HG03175 (cell line): ENCODE measurements at regions not wholly inside any gene's neighbourhood (a gene's known extent, or its start where the extent isn't known, plus 50 kb on each side); places are given as distances from the start of the nearest gene placed in this dataset.
"Not testable (repeated sequence)": the region's sequence is repeated elsewhere in the genome, so short reads cannot be mapped to it uniquely, and the experiment has no call there.

Experiments
- ATAC-seq: cut with Tn5 transposase; IDR thresholded peaks from one replicate; pipeline ENCODE4 v1.9.1; 2021; ENCODE audit warnings: mild to moderate bottlenecking, moderate library complexity; ENCODE audit not compliant: unreplicated experiment

DNA sequence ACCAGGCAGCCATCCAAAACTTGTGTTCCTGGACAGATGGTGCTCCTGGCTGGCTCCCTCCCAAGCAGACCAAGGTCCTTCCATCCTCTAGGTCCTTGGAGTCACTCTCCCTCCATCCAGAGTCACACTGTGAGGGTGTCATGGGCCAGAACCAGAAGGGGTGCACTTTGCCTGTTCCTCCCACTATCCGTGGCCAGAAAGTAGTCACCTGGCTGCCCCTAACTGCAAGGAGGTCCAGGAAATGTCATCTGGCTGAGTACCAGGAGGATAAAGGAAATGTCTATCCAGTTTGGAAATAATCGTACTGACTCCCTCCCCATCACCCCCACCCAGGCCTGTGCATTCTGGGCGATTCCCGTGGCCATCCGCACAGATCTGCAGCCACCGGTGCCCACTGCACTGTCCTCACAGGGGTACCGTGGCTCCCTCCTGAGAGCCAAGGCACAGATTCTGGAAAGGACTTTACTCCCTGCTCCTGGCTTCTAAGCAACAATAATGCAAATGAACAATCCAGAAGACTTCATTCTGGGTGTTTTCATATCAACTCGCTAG lies 253.2 kb downstream of the NPHP4 start:
- no peak for ATAC-seq

DNA sequence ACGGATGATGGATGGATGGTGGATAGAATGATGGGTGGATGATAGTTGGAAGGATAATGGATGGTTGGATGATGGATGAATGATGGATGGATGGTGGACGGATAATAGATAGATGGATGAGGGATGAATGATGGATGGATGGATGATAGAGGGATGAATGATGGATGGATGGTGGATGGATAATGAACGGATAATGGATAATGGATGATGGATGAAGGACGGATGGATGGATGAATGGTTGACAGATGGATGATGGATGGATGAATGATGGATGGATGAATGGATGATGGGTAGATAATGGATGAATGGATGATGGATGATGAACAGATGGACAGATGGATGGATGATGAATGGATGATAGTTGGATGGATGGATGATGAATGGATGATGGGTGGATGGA lies 255.1 kb downstream of the NPHP4 start:
- ATAC-seq: no peak

DNA sequence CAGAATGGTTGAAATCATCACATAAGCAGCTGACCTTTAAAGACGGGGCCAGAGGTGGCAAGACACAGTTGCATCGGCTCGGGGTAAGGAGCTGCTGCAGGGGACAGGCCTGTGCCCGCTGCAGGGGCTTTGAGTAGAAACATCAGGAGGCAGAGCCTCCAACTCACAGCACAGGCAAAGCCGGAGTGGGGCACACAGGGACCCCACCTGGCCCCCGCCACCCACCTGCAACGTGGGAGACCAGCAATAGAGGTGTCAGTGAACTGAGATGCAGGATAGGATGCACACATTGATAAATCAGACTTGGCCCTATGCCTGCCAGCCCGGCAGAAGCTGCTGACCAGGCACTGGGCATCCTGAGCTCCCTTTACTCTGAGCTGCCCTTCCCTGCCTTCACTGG lies 257.2 kb downstream of the NPHP4 start:
- no peak for ATAC-seq

DNA sequence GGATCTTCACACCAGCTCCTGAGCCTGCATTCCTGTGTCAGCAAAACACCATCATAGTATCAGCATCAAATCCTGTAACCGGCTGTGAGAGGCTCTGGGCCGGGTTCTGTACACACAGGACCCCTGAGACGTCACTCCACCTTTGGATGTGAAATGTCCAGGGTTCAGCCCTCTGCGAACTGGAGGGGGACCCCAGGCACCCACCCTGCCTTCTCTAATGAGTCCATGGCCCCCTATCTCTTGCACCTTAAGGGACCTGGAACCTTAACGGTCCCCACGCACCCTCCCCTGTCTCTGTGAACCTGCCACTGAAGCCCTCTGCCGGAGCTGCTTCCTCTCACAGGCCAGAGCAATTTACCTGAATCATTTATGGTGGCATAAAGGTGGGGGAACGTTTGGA lies 257.8 kb downstream of the NPHP4 start:
- ATAC-seq: no peak

DNA sequence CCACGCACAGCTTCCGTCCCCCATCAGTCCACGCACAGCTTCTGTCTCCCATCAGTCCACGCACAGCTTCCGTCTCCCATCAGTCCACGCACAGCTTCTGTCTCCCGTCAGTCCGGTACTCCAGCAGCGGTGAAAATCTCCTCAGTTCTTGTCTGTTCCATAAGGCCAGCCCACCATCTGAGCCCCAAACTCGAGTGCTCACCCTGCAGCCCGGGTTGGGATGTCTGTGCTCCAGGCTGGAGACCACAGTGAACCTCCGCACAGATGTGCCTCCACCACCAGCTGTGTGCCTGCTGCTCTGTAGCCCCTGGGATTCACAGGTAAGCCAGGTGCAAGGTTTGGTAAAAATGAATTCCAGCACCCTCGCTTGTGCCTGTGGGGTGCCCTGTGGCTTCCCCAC lies 258.6 kb downstream of the NPHP4 start:
- no peak for ATAC-seq

DNA sequence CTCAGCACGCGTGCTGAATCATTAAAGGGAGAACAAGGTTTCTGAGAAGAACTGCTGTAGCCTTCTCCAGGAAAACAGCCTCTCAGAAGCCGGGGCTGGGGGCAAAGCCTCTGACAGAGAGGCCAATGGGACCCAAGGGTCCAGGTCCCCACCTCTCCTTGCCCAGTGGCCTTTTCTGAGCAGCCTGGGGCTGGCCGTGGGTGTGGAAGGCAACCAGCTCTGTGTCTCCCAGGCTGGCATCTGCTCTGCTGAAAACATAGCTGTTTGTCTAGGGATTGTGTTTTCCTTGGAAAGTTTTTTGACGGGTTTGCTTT lies 261.2 kb downstream of the NPHP4 start:
- ATAC-seq: no peak

DNA sequence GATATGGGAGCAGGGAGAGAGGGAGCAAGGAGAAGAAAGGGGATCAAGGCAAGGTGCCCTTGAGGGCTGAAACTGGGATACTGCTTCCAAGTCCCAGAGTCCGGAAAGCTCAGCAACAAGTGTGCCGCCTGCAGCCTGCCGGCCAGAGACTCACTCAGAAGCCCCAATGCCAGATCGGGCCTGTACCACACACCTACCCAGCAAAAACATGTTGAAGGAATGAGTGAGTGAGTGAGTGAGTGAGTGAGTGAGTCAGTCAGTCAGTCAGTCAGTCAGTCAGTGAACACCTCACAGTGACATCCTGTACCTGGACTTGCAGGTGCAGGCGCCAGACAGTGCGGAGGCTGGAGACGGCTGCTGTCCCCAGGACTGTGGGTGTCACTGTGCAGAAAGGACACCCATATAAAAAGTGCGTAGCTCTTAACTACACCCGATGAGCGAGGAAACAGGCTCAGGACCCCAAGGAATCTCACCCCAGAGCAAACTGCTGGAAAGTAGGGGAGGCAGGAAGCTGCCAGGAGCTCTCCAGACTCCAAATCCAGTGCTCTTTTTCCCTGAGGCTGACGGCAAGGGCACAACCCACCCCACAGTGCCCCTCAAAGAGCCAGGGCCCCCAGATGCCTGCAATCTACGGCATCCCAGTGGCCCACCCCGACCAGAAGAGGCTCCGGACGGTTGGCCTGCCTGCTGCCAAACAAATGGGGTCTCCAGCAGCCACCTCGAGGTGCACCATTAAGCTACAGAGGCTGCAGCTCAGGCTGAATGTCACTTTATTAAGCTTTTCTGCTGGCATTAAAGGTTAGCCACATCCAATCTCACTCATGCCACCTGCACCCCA lies 261.7 kb downstream of the NPHP4 start:
- ATAC-seq: no peak

DNA sequence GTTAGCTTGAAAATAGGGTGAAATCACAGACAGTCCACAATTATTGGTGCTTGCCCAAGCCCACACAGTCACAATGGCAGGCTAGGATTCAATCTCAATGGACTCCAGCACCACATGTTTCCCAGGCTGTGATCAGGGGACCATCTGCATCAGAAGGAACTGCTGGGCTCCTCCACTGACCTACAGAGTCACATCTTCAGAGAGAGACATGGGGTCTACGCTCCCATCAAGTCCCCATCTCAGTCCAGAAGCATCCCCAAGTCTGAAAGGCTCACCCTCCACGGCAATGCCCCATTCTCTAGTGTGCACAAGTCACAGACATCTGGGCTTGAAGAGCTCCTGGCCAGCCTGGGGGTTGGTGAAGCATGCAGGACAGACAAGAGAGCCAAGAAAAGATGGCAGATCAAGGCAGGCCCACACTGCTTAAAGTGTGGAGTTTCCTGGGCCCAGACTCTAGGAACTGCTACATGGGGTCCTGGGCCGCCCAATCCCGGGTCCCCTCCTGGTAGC lies 262.5 kb downstream of the NPHP4 start:
- no peak for ATAC-seq

DNA sequence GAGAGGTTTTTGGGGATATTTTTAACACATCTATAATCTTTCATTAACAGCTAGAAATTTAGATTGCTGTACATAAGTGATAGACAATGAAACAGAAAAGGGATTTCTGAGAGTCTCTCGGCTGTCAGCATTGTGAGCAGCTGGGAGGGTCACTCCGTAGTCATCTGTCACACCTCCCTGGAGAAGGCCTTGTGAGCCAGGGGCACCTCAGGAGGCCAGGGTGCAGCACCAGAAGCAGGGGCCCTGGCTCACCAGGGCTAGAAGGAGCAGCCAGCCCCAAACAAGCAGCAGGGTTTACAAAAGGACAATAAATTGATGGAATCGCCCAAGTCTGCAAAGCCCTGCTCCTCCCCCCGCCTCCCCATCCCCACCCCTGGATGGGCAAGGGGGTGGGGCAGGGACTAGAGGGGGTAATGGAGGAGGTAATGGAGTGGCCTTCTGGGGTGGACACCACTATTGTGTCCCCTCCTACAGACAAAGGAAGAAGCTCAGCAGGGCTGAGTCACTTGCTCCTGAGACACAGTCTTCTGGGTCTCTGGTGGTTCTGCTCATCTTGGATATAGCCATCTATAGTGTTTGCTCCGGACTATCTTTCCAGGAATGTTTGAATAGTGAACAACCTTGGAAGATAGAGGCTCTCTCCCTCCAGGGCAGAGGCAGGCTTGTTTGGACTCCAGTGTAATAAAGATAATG lies 263.4 kb downstream of the NPHP4 start:
- no peak for ATAC-seq

DNA sequence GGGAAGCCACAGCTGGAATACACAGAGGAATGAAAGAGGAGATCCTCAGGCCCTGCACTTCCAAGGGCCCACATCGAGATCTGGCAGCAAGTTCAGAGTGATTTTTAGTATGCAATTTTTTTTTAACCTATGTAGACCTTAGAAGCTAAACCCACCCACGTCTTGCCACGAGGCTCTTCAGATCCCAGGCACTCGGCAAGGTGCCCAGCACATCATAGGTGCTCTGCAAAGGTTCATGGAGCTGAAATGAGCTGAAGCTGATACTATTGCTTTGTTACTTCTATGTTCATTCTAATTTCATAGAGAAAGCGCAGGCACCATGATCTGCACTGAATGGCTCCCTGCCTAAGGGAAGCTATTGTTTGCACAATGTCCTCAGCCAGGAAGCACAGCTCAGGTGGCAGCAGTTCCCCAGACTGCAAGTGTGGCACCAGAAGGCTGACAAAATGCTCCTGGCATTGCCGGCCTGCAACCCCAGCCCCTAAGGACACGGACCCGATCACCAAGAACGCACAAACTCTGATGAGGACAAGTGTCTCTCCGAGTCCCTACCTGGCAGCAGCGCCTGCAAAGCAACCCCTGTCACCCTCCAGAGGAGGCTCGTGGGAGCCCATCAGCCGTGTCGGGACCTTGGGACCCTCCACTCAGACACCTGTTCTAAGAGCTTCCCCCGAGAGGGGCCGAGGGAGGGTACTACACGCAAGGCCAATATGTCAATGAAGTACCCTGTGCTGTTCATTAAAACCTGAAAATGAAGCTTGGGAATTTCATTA lies 264.2 kb downstream of the NPHP4 start:
- ATAC-seq: no peak

DNA sequence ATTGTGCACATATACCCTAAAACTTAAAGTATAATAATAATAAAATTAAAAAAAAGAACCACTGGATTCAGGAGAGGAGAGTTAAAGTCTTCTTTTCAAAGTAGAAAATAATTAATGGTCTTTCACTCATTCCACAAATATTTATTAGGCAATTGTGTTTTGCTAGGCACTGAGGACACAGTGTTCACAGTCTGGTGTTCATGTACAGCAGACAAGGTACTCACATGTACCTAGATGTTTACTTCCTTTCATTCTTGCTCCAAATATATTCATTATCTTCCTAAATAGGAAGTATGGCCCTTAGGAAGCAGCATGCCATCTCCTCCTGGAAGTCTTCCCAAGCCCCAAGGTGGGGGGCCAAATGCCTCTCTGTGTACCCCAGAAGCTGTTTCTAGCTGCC lies 265.0 kb downstream of the NPHP4 start:
- ATAC-seq: no peak

DNA sequence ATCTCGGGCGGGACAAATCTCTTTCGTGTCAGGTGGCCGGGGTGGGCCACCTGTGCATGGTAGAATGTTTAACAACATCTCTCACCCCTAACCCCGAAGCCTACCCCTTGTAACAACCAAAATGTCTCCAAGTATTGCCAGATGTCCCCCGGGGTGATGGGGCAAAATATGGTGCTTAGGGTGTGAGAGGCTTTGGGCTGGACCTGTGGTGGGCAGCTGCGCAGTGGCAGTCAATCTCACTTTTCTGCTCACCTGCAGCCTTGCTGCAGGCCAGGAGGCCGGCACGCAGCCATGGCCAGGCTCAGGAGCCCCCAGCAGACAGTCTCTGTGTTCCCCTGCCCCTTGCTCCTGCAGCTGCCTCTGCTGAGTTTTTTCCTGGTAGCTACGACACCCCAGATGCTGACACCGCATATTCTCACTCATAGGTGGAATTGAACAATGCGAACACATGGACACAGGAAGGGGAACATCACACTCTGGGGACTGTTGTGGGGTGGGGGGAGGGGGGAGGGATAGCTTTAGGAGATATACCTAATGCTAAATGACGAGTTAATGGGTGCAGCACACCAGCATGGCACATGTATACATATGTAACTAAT lies 265.5 kb downstream of the NPHP4 start:
- not testable (repeated sequence) for ATAC-seq

DNA sequence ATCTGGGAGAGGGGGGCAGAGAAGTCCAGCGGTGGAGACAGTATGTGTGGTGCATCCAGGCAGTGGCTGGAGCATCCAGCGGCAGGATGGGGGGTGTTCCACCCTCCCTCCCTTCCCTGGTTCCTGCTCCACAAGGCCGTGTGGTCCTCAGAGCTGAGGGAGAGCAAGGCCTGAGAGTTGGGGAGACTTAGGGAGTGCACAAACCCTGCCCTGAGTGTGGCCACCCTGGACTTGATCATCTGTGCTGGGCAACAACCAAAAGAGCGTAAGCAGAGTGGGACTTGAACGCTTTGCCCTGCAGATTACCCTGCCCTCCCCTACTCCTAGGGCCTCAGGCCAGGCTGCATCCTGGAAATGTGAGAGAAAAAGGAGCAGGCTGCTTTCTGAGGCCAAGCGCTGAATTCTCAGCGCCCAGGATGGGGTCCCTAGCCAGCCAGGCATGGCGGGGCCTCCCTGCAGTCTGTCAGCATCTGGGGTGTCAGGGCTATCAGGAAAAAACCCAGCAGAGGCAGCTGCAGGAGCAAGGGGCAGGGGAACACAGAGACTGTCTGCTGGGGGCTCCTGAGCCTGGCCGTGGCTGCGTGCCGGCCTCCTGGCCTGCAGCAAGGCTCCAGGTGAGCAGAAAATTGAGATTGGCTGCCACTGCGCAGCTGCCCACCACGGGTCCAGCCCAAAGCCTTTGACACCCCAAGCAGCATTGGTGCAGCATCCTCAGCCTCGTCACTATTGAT lies 266.2 kb downstream of the NPHP4 start:
- no peak for ATAC-seq

DNA sequence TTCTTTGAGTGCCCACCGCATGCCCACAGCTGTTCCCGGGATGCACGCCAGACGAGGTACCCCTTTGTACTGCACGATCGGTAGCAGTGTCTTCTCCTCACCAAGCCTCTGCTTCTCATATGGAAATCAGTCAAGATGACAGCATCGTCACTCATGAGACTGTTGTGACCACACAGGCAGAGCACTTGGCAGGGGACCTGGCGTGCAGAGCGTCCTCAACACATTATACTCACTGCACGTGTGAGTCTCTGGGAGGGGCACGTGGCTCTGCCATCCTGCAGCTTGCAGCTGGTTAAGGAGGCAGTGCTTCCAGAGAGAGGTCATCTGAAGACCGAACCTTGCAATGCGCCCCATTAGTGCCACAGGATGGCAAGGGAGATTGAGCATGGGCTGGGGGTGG lies 266.8 kb downstream of the NPHP4 start:
- no peak for ATAC-seq

DNA sequence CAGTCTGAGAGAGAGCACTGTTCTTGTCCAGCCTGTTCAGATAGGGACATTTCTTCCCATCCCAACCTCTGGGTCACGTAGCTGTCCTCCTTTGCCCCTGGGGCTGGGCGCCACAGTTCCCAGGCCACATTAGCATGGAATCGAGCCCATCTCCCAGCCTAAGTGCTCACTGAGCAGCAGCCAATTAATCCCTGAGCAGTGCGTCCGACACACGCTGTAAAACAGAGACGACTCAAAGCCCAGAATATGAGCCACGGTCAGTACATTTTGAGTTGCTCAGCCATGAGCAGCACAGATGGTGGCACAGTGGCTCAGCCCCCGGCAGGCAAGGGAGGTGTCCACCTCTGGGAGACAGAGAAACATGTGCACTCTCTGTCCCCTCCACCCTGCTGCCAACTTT lies 267.4 kb downstream of the NPHP4 start:
- no peak for ATAC-seq

DNA sequence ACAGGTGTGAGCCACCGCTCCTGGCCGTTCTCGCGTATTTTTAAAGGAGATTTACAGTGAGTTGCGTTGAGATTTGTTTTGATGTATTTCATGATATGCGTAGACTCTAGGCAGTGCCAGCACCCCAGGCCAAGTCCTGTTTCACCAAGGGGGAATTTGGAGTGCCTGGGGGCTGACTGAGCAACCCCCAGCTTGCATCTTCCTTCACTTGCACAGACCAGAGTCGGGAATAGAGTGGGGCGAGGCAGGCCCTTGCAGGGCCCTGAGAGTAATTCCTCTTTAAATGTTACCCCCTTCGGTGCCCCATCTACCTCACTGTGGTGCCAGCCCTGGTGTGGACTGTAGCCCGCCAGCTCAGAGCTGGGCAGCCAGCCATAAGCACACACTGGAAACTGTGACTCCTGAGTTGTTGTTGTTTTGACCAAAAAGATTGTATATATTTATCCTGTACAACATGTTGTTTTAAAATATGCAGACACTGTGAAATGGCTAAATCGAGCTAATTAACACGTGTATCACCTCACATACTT lies 269.5 kb downstream of the NPHP4 start:
- no peak for ATAC-seq

DNA sequence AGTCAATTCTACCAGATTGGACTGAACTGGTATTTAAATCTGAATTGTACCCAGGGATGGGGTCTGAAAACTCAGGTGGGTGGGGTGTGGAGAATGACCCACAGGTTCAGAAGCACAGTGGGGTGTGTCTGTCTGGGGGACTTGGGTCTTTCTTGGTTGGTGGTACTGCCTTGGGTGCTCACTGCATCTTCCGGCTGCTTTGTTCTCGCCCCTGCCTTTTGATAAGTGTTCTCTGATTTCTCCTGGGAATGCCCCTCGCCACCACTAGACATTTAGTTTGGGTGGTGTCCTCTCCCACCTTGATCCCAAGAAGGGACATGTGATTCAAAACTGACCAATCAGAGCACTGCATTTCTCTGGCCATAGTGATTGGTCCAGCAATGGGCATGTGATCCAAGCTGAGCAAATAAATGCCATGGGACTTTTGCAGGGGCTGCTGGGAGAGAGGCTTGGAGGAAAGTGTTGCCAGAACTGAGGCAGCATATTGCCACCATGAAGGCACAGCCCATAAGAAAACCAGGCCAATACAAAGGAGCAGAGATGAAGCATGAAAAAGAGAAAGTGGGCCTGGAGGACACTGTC lies 270.5 kb downstream of the NPHP4 start:
- no peak for ATAC-seq

DNA sequence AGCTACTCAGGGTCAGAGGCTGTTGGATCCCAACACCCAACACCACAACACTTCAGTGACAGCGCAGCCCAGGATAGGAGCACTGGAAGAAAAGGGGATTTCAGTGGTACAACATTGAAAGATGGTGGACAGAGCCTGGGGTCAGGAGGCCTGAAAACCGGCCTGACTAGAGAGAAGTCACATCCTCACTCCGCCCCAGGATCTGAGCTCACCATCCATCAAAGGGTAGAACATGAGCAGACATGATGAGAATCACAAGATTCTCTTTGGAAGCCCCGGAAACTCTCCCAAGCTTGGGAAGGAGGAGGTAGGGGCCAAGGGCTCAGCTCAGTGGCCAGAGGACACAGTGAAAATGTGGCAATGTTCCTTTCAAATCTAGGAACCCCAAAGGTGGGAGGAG lies 271.3 kb downstream of the NPHP4 start:
- ATAC-seq: no peak

DNA sequence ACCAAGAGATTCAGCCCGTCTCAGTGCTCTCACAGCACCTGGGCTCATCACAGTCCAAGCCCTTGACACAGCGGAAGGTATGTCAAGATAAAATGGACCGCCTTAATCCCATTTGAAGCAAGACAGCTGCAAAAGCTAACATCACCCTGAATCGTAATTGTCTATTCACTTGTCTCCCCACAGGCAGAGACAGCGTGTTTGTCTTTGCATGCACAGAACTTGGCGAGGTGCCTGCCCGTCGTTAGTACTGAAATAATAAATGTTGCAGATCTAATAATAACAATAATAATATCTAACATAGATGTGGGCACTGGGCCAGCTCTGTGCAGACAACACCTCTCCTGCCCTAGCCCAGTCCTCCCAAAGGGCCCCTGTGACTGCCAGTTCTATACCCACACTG lies 271.7 kb downstream of the NPHP4 start:
- no peak for ATAC-seq

DNA sequence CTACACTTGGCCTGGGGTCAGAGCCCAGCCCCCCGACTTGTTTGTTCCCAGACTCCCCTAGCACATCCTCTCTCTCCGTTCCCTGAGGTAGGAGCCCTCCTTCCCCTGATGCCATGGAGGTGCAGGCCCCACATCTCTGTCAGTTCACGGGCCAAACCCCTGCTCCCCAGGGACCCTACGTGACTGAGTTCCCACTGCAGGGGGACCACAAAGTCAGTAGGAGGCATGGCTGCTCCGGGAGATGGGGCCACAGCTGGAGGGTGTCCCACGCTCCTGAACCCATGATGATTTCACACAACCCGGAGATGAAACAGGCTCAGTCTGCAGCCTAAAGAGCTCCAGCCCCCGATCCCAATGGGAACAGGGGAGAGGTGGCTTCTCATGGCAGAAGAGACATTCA lies 272.2 kb downstream of the NPHP4 start:
- no peak for ATAC-seq
